IPS-18c (cell line): ENCODE measurements at regions not wholly inside any gene's neighbourhood (a gene's known extent, or its start where the extent isn't known, plus 50 kb on each side); places are given as distances from the start of the nearest gene placed in this dataset.
"Not testable (repeated sequence)": the region's sequence is repeated elsewhere in the genome, so short reads cannot be mapped to it uniquely, and the experiment has no call there.

Experiments used
- H3K4me3 ChIP-seq: 2 replicates; pipeline ENCODE4 v1.7.0; 2013; ENCODE audit warnings: low read depth, mild to moderate bottlenecking, low read length, moderate library complexity; ENCODE audit not compliant: insufficient read depth
- H3K9me3 ChIP-seq: one replicate; pipeline ENCODE4 v1.6.1; 2013; ENCODE audit warnings: mild to moderate bottlenecking, low read length, moderate library complexity; ENCODE audit not compliant: control insufficient read depth, insufficient read depth

DNA sequence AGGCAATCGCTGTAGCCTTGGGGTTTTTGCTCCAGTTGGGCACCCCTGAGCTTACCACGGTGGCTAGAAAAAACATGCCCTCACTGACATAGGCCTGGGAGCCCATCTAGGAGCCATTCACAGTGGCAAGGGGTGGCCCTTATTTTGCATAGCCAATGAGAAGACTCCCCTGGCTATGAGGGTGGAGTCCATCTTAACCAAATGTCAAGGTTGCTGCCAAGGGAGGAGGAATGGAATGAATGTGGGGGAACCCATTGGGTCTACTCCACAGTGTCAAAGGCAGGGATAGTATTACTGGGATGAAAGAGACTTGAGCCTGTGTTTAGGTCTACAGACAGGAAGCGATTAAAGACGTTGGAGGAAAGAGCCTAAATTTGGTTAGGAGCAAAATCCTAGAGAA, 295.7 kb upstream of the PLGLB2 start:
- not testable (repeated sequence) for H3K9me3 ChIP-seq, H3K4me3 ChIP-seq

- H3K4me3 ChIP-seq = not testable (repeated sequence)
Measured at GRCh38 chr2:87452861-87453260, 295.0 kb upstream of the PLGLB2 start.

GRCh38 chr2:87453965-87454364, 293.9 kb upstream of the PLGLB2 start:
- H3K4me3 ChIP-seq, H3K9me3 ChIP-seq: not testable (repeated sequence)

More at GRCh38 chr2:87452861-87453260, 295.0 kb upstream of the PLGLB2 start:
- not testable (repeated sequence) for H3K9me3 ChIP-seq

DNA sequence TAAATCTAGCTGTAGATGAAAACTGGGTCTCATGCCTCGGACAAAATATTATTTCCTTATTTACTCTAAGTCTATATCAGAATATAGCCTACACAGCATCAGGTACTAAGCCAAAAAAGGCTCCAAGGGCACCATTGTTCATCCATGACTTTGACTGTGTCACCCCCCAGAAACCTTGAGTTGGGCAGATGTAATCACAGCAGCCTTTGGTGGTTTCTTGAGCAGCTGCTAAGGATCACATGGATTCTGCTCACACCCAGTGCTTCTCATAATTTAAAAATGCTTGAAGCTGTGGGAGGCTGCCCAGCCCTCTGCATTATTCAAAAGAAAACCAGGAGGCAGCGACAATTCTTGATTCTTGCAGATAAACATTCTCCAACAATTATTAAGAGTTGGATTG, 293.5 kb upstream of the PLGLB2 start:
- H3K4me3 ChIP-seq, H3K9me3 ChIP-seq: not testable (repeated sequence)

DNA sequence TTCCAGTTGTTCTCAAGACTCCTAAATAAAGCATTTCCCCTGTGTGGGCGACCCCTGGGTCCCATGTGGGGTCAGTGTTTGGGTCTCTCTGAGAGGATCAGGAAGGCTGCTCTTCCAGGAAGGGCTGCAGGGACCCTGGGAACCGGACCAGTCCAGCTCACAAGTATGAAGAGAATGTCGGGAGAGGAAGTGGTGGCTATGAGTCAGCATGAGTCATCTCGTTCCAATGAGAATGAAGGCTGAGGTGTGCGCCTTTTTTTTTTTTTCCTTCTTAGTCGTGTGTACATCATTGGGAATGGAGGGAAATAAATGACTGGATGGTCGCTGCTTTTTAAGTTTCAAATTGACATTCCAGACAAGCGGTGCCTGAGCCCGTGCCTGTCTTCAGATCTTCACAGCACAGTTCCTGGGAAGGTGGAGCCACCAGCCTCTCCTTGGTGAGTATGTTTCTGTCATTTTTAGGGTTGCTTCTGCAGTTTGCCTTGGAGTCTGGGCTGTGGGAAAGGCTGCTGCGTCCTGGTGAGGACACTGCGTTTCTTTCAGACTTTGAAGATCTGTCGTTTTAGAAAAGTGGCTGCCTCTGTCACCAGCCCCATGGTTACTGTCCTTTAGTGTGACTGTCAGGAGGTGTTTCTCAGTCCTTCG, 292.6 kb upstream of the PLGLB2 start:
- H3K4me3 ChIP-seq, H3K9me3 ChIP-seq: not testable (repeated sequence)

- H3K4me3 ChIP-seq, H3K9me3 ChIP-seq: not testable (repeated sequence)
Measured at GRCh38 chr2:87455854-87456249, 292.0 kb upstream of the PLGLB2 start.

- not testable (repeated sequence) for H3K9me3 ChIP-seq, H3K4me3 ChIP-seq
Measured at GRCh38 chr2:87456477-87457128, 291.3 kb upstream of the PLGLB2 start.

DNA sequence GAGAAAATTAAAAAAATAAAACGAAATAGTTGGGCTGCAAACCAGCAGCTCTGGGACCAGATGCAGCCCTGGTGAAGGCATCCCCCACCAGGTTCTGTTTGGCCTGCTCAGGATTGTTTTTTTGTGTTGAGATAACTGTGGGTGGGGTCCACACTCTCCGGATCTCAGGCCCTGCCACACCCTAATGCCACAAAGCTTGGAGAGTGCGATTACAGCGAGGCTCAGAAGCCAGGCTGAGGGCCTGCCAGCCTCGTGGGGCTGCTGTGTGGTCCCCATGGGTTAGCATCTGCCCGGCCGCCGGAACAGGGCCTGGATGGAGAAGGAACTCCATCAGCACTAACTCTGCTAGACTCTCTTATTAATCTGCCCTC, 290.8 kb upstream of the PLGLB2 start:
- H3K9me3 ChIP-seq, H3K4me3 ChIP-seq: not testable (repeated sequence)

GRCh38 chr2:87458938-87459337, 288.9 kb upstream of the PLGLB2 start:
- not testable (repeated sequence) for H3K9me3 ChIP-seq, H3K4me3 ChIP-seq

- H3K4me3 ChIP-seq = not testable (repeated sequence)
Measured at GRCh38 chr2:87460104-87460503, 287.8 kb upstream of the PLGLB2 start.

GRCh38 chr2:87460662-87461061, 287.2 kb upstream of the PLGLB2 start:
- H3K9me3 ChIP-seq, H3K4me3 ChIP-seq: not testable (repeated sequence)

More at GRCh38 chr2:87460104-87460503, 287.8 kb upstream of the PLGLB2 start:
- not testable (repeated sequence) for H3K9me3 ChIP-seq

- H3K4me3 ChIP-seq, H3K9me3 ChIP-seq: not testable (repeated sequence)
Measured at GRCh38 chr2:87461671-87462070, 286.2 kb upstream of the PLGLB2 start.

DNA sequence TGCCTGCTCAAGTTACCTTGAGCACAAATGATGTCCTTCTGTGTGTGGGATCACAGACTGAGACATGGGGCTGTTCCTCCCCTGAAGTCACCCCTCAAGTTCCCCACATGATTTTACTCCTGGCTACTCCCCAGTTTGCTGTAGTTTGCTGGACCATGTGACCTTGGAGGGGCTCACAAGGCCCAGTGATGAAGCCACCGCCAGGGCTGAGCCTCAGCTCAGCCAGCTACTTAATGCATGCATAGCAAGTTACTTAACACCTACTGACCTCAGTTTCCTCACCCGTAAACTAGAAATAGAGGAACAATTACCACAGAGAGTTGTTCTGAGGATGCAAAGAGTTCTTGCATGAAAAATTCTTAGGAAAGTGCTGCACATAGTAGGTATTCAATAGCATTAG, 283.7 kb upstream of the PLGLB2 start:
- H3K9me3 ChIP-seq, H3K4me3 ChIP-seq: not testable (repeated sequence)

DNA sequence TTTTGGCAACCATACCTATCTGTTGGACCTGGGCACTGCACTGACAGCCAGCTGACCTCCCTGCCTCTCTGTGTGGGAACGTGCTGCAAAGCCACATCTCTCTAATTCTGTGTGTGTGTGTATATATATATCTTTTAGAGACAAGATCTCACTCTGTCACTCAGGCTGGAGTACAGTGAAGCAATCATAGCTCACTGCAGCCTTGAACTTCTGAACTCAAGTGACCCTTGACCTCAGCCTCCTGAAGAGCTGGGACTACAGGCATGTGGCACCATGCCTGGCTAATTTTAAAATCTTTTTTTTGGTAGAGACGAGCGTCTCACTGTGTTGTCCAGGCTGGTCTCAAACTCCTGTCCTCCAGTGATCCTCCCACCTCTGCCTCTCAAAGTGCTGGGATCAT, 282.2 kb upstream of the PLGLB2 start:
- not testable (repeated sequence) for H3K9me3 ChIP-seq, H3K4me3 ChIP-seq

DNA sequence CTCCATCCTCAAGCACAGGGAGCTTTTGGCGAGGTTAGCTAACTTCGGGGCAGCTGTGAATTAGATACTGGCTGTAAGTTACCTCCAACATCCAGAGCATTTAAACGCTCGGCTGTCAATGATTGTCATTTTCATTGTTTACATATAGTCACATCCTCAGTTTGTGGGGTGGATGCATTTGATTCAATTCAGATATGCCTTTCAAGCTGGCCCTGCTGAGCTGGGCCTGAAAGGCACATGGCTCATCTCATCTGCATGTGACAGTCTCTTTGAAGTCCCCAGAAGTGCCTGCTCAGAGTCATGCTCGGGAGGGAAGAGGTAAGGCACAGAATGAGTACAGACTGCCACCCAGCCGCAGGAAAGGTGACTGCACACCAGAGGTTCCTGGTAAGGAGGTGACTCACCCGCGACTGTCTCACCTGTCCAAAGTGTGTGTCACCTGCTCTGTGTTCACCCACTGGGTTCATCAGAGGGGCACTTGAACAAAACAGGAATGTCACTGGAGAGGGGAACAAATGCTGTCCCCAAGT, 281.2 kb upstream of the PLGLB2 start:
- H3K9me3 ChIP-seq, H3K4me3 ChIP-seq: not testable (repeated sequence)

GRCh38 chr2:87468429-87468981, 279.4 kb upstream of the PLGLB2 start:
- H3K4me3 ChIP-seq, H3K9me3 ChIP-seq: not testable (repeated sequence)

DNA sequence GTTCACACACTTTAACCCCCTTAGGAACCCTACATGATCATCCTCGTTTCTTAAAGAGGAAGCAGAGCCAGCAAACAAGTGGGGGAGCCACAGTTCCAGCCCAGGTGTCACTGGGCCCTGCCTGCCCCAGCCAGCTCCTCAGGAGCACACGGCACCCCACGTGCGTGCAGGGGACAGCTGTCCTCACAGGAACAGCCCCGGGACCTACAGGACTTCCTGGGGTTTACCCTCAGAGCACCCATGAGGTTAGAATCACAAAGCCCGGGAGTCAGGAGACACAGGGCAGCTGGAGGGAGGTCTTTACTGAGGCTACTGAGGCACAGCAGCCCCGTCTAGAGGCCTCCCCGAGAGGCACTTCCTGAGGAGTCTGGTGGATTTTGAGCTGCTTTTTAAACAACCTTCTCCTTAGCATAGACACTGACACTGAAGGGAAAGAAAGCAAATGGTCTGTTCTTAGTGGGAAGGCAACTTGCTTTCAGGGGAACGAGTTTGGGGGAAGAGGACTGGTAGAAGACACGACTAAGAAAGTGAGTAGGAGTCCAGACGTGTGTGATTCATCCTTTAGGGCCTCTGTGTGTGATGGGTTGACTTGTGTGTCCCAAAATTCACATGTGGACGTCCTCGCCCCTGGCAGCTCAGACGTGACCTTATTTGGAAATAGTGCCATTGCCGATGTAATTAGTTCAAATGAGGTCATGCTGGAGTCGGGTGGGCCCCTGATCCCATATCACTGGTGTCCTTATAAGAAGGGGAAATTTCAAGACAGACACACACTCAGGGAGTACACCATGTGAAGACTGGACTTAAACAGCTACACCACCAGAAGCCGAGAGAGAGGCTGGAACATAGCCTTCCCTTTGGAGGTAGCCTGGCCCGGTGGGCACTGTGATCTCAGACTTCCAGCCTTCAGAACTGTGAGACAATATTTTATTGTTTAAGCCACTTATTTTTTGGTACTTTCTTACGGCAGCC, 278.4 kb upstream of the PLGLB2 start:
- not testable (repeated sequence) for H3K4me3 ChIP-seq, H3K9me3 ChIP-seq
